Neural progenitor cell (in vitro differentiated cells): ENCODE measurements at regions not wholly inside any gene's neighbourhood (a gene's known extent, or its start where the extent isn't known, plus 50 kb on each side); places are given as distances from the start of the nearest gene placed in this dataset.

Source experiments
- CTCF ChIP-seq: fragments of 200-600 bp; sonication (generic); IDR thresholded peaks from 2 replicates; pipeline ENCODE4 v1.5.1; 2017; ENCODE audit warnings: antibody characterized with exemption, mild to moderate bottlenecking
- EZH2 ChIP-seq: fragments of 200-600 bp; sonication (generic); IDR thresholded peaks from 2 replicates; pipeline ENCODE4 v1.6.1; 2017; ENCODE audit warnings: antibody characterized with exemption, mild to moderate bottlenecking, moderate library complexity
- EZH2phosphoT487 ChIP-seq: fragments of 200-600 bp; sonication (generic); IDR thresholded peaks from 2 replicates; pipeline ENCODE4 v1.6.1; 2017; ENCODE audit warnings: antibody characterized with exemption

- TF ChIP-seq CTCF = no peak
- TF ChIP-seq EZH2phosphoT487 = no peak
- TF ChIP-seq EZH2 = no peak
These were observed 53.9 kb upstream of the TET2 start for GRCh38 chr4:105092768-105093167.
